ENCODE measurements at regions not wholly inside any gene's neighbourhood (a gene's known extent, or its start where the extent isn't known, plus 50 kb on each side); places are given as distances from the start of the nearest gene placed in this dataset.

DNA sequence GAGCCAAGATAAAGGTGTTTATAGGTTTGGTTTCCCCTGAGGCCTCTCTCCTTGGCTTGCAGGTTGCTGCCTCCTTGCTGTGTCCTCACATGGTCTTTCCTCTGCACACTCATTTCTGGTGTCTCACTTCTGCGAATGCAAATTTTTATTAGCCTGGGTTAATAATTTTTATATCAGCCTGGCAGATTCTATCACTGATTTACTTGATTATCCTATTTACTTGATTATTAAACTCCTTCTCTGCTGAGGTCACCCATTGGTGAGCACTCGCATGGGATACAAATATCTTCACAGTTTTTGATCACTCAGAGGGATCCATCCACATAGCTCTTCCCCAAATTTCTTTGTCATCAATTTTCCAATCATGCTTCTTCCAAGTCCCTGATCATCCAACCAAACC, 90.9 kb upstream of the IGLL5 start:
- TF ChIP-seq EZH2 (IDR thresholded peaks at IDR 0.05) (no peak), CTCF (IDR thresholded peaks at IDR 0.05) (no peak), EZH2phosphoT487 (IDR thresholded peaks at IDR 0.05) (no peak)

Data from neural progenitor cell (in vitro differentiated cells).